Neural crest cell (in vitro differentiated cells): ENCODE measurements at regions not wholly inside any gene's neighbourhood (a gene's known extent, or its start where the extent isn't known, plus 50 kb on each side); places are given as distances from the start of the nearest gene placed in this dataset.
"Not testable (repeated sequence)": the region's sequence is repeated elsewhere in the genome, so short reads cannot be mapped to it uniquely, and the experiment has no call there.

Source experiments
- DNase-seq: peaks from one replicate; pipeline ENCODE4 v3.0.0; 2021; ENCODE audit warnings: low read depth, mixed read lengths, low spot score
- H3K27ac Mint-ChIP-seq: one replicate; pipeline ENCODE4 v1.8.0; 2021; ENCODE audit warnings: mild to moderate bottlenecking, mixed read lengths; ENCODE audit not compliant: unreplicated experiment
- H3K27me3 Mint-ChIP-seq: 2 replicates; pipeline ENCODE4 v1.8.0; 2021; ENCODE audit warnings: low read depth, mild to moderate bottlenecking, mixed read lengths
- H3K36me3 Mint-ChIP-seq: 2 replicates; pipeline ENCODE4 v1.8.0; 2021; ENCODE audit warnings: low read depth, mild to moderate bottlenecking, mixed read lengths
- H3K4me1 Mint-ChIP-seq: 2 replicates; pipeline ENCODE4 v1.8.0; 2021; ENCODE audit warnings: mixed read lengths
- H3K4me3 Mint-ChIP-seq: one replicate; pipeline ENCODE4 v1.8.0; 2021; ENCODE audit warnings: mild to moderate bottlenecking, mixed read lengths
- H3K9me3 Mint-ChIP-seq: 2 replicates; pipeline ENCODE4 v1.8.0; 2021; ENCODE audit warnings: mixed read lengths
- TF ChIP-seq, protein P1 (sequence below): fragments of 200-600 bp; sonication (generic); conservative IDR thresholded peaks from 2 replicates; pipeline ENCODE4 v1.5.0; 2021; ENCODE audit warnings: antibody characterized with exemption, mild to moderate bottlenecking

DNA sequence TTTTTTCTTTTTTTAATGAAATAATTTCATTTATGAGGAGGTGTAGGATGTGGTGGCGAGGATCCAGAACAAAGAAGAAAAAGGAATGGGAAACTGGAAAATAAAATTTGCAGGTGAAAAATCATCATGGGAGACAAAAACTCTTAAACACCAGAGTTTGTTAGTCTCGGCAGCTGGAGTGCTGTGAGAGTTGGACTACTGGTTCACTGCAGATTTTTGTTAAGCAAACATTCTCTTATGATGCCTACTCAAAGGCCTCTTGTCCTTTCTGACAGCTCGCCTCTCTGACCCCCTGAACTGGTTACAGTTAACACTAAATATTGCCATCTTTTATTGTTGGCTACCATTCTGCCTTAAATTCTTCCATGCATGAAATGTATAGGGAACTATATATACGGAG, 152.4 kb upstream of the DPH6 start:
- DNase-seq, result no peak
- Mint-ChIP-seq H3K36me3 (no peaks in the 10 kb centered on the region), H3K4me1 (no peaks in the 10 kb centered on the region), H3K27ac (no peak overlapping the region), H3K9me3 (peaks cover 3% of the 10 kb centered on the region), H3K4me3 (no peak overlapping the region), H3K27me3 (no peaks in the 10 kb centered on the region)
- TF ChIP-seq, protein P1, sequence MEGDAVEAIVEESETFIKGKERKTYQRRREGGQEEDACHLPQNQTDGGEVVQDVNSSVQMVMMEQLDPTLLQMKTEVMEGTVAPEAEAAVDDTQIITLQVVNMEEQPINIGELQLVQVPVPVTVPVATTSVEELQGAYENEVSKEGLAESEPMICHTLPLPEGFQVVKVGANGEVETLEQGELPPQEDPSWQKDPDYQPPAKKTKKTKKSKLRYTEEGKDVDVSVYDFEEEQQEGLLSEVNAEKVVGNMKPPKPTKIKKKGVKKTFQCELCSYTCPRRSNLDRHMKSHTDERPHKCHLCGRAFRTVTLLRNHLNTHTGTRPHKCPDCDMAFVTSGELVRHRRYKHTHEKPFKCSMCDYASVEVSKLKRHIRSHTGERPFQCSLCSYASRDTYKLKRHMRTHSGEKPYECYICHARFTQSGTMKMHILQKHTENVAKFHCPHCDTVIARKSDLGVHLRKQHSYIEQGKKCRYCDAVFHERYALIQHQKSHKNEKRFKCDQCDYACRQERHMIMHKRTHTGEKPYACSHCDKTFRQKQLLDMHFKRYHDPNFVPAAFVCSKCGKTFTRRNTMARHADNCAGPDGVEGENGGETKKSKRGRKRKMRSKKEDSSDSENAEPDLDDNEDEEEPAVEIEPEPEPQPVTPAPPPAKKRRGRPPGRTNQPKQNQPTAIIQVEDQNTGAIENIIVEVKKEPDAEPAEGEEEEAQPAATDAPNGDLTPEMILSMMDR, result no peak

DNA sequence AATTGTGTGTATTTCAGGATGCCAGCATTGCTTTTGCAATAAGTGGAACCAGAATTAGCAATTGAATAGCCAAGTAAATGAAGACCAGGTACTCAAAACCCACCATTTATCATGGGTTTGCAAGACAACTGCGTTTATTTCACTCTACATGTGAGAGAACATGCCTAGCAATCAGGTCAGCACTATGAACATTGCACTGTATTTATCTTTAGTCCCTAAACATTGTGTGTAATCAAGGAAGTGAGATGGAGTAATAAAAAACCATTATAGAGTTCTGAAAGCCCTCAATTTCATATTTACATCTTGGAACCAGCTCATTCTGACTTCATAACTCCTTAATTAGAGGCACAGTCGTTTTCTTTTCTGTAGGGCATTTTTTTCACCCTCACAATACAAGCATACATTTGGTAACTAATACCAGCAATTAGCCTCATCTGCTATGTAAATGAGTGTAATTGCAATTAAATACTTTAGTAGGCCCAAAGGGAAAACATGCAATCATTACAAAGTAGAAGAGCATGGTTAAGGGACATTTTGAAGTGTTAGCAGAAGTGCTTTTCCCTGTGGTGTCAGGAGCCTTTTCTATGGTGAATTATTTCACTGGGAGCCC, 153.1 kb upstream of the DPH6 start:
- no peaks in the 10 kb centered on the region for H3K27me3 Mint-ChIP-seq
- no peak overlapping the region for H3K27ac Mint-ChIP-seq
- H3K9me3 Mint-ChIP-seq, result peaks cover 3% of the 10 kb centered on the region
- TF ChIP-seq, protein P1, result no peak
- no peak for DNase-seq
- no peaks in the 10 kb centered on the region for H3K36me3 Mint-ChIP-seq
- no peak overlapping the region for H3K4me3 Mint-ChIP-seq
- no peaks in the 10 kb centered on the region for H3K4me1 Mint-ChIP-seq

DNA sequence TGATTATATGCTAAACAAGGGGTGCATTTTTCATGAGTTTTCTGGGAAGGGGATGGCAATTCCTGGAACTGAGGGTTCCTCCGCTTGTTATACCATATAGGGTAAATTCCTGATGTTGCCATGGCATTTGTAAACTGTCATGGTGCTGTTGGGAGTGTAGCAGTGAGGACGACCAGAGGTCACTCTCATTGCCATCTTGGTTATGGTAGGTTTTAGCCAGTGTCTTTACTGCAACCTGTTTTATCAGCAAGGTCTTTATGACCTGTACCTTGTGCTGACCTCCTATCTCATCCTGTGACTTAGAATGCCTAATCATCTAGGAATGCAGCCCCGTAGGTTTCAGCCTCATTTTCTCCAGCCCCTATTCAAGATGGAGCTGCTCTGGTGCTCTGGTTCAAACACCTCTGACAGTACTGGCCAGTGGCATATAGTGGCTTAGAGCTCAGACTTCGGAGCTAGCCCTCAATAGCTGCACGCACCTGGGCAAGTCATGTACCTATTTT, 154.2 kb upstream of the DPH6 start:
- not testable (repeated sequence) for DNase-seq, H3K27me3 Mint-ChIP-seq, H3K4me1 Mint-ChIP-seq, H3K36me3 Mint-ChIP-seq, H3K4me3 Mint-ChIP-seq, H3K27ac Mint-ChIP-seq, H3K9me3 Mint-ChIP-seq

DNA sequence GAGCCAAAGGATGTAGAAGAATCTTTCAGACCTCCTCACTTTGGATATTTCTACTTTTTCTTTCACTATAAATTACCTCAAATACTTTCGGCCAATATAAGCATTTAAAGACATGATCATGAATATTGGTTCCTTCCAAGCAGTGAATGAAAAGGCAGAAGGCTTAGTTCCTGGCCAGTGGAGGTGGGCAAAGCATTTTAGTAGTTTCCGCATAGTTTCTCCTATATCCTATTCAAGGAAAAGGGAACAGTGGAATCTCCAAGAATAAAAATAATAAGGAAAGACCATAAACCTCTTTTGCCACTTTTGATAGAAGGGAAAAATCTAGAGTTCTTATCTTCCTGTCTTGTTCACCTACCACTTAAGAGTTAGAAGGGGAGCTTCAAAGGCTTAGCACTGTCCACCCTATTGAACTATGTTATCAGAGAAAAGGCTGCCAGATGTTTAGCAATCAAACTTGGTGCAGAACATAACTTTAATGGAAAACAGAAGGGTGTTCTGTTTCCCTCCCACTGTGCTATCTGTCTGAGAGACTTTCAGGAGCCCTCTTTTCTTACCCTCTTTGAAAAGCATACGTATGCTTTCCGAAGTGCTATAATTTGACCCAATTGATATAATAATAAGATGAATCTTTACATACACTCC, 155.6 kb upstream of the DPH6 start:
- no peak for DNase-seq
- peaks cover 3% of the 10 kb centered on the region for H3K9me3 Mint-ChIP-seq
- TF ChIP-seq, protein P1, result no peak
- H3K4me1 Mint-ChIP-seq, result peaks cover 17% of the 10 kb centered on the region
- H3K27me3 Mint-ChIP-seq, result no peaks in the 10 kb centered on the region
- no peak overlapping the region for H3K4me3 Mint-ChIP-seq
- no peak overlapping the region for H3K27ac Mint-ChIP-seq
- H3K36me3 Mint-ChIP-seq, result no peaks in the 10 kb centered on the region

DNA sequence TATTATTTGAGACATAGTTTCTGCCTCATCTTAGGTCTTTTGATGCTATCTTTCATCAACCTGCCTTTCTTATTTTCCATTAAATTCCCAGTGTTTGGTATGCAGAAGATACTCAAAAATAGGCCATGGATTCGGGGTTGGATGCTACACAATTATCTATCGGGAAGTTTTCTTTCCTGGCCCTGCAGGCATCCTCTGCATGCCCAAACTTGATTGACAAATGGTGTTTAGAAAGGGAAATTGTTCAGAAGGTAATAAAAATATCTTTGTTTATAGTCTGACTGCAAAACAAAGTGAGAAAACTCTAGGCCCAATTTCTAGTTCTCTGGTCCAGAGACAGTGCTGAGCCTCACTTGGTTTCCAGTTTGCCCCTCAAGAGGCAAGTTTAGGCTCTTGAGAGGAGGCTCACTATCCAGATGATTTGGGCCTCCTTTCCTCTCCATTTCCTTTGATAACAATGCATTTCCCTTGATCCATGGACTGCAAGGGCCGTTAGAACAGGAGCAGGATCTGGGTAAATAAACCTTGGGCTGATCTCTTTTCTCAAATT, 157.1 kb upstream of the DPH6 start:
- no peak overlapping the region for H3K27ac Mint-ChIP-seq
- H3K9me3 Mint-ChIP-seq, result peaks cover 3% of the 10 kb centered on the region
- H3K4me3 Mint-ChIP-seq, result no peak overlapping the region
- TF ChIP-seq, protein P1, result no peak
- no peaks in the 10 kb centered on the region for H3K36me3 Mint-ChIP-seq
- H3K27me3 Mint-ChIP-seq, result no peaks in the 10 kb centered on the region
- peaks cover 20% of the 10 kb centered on the region for H3K4me1 Mint-ChIP-seq
- no peak for DNase-seq
